Mammary epithelial cell (primary cell): ENCODE measurements at regions not wholly inside any gene's neighbourhood (a gene's known extent, or its start where the extent isn't known, plus 50 kb on each side); places are given as distances from the start of the nearest gene placed in this dataset.

Source experiments
- CTCF ChIP-seq, 2 donors: IDR thresholded peaks in 1 of 2; conservative IDR thresholded peaks in 1 of 2; 2 replicates each; pipeline ENCODE4 v1.5.1; 2011 to 2012; ENCODE audit warnings: inconsistent platforms in 2 of 2, low read length in 2 of 2, mild to moderate bottlenecking in 2 of 2, control low read depth in 1 of 2, low read depth in 1 of 2; ENCODE audit not compliant: insufficient read depth in 1 of 2; ENCODE audit errors: extremely low read depth in 1 of 2
- EZH2 ChIP-seq: IDR thresholded peaks from 2 replicates; pipeline ENCODE4 v1.6.1; 2012; ENCODE audit warnings: low read length, inconsistent platforms, borderline replicate concordance

DNA sequence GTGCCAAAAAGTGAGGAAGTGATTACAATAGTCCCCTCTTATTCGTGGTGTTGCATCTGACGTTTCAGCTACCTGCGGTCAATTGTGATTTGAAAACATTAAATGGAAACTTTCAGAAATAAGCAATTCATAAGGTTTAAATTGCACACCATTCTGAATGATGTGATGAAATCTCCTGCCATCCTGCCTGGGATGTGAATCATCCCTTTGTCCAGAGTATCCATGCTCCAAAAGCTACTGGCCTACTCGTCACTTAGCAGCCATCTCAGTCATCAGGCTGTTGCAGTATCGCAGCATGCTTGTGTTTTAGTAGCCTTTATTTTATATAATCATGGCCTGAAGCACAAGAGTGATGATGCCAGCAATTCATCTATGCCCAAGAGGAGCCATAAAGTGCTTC, 97.7 kb upstream of the CDCA7L start:
- TF ChIP-seq CTCF (conservative IDR thresholded peaks at IDR 0.05 in 1 of 2, IDR thresholded peaks at IDR 0.05 in 1 of 2; ENCODE audit: extremely low read depth in 1 of 2, insufficient read depth in 1 of 2, low read depth in 1 of 2, low read length in 2 of 2), result no peak
- TF ChIP-seq EZH2, result no peak
